Tibial artery (tissue), 4 donors: ENCODE measurements at regions not wholly inside any gene's neighbourhood (a gene's known extent, or its start where the extent isn't known, plus 50 kb on each side); places are given as distances from the start of the nearest gene placed in this dataset.
A peak's percentile ranks its signal among the peaks of the same experiment; 100 is the strongest.

Source experiments
- DNase-seq, 2 donors: peaks; one replicate each; pipeline ENCODE4 v3.0.0-alpha.2; 2019
- H3K27ac ChIP-seq, 2 donors: fragments of 200-600 bp; sonication (generic) in 1 of 2; 1 replicate in 1 of 2; 2 replicates in 1 of 2; pipeline ENCODE4 v1.5.1; 2018 to 2019; ENCODE audit warnings: mild to moderate bottlenecking in 1 of 2
- H3K27me3 ChIP-seq, 2 donors: fragments of 200-600 bp; sonication (generic) in 1 of 2; one replicate each; pipeline versions ENCODE4 v1.5.1 to v1.6.0; 2016 to 2019
- H3K36me3 ChIP-seq, 3 donors: fragments of 200-600 bp; sonication (generic) in 2 of 3; one replicate each; pipeline ENCODE4 v1.5.1; 2016 to 2019; ENCODE audit warnings: mild to moderate bottlenecking in 2 of 3
- H3K4me1 ChIP-seq, 4 donors: fragments of 200-600 bp; sonication (generic) in 2 of 4; 1 replicate in 3 of 4; 2 replicates in 1 of 4; pipeline ENCODE4 v1.5.1; 2016 to 2019
- H3K4me3 ChIP-seq, 2 donors: fragments of 200-600 bp; sonication (generic) in 1 of 2; 1 replicate in 1 of 2; 2 replicates in 1 of 2; pipeline ENCODE4 v1.5.1; 2018 to 2019; ENCODE audit warnings: mild to moderate bottlenecking in 2 of 2
- H3K9me3 ChIP-seq, 3 donors: fragments of 200-600 bp; sonication (generic) in 1 of 3; one replicate each; pipeline ENCODE4 v1.5.1; 2016 to 2019
- intact Hi-C: fragments of 100-400 bp; cut with DNase I; formaldehyde crosslinking; loops from one replicate; pipeline ENCODE4 v1.15.0; 2023; ENCODE audit warnings: low total_unique reads
- TF ChIP-seq, protein P1 (sequence below), 2 experiments: fragments of 200-600 bp in 1 of 2; fragments of 450-650 bp in 1 of 2; IDR thresholded peaks; one replicate each; pipeline ENCODE4 v1.5.1; 2017 to 2019; ENCODE audit warnings: antibody characterized with exemption in 2 of 2, mild to moderate bottlenecking in 1 of 2, moderate library complexity in 1 of 2

DNA sequence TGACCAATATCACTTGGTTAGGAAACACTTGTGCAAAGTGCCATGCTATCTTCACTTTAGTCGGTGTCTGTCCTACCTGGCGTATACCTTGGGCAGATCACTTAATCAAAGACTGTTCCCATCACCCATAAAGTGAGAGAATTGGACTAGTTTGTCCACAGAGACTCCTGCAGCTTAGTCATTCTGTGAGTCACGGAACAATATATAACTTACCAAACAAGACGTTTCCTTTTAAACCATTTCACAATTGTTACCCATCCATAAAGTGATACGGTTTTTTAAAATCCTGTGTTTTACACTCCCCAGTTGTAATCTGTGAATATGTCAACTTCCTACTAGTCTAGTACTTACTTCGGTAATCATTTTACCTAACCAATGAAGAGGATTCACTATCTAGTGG is 499.3 kb upstream of the SMIM21 start:
- H3K4me3 ChIP-seq: no peak overlapping the region
- no peak for DNase-seq
- H3K27me3 ChIP-seq: no peaks in the 10 kb centered on the region
- intact Hi-C loops: no loop called here
- H3K36me3 ChIP-seq: no peaks in the 10 kb centered on the region
- peaks cover 0 to 14% (median 6%) of the 10 kb centered on the region in 4 donors for H3K4me1 ChIP-seq
- no peak overlapping the region for H3K27ac ChIP-seq
- H3K9me3 ChIP-seq: no peaks in the 10 kb centered on the region
- TF ChIP-seq, protein P1, sequence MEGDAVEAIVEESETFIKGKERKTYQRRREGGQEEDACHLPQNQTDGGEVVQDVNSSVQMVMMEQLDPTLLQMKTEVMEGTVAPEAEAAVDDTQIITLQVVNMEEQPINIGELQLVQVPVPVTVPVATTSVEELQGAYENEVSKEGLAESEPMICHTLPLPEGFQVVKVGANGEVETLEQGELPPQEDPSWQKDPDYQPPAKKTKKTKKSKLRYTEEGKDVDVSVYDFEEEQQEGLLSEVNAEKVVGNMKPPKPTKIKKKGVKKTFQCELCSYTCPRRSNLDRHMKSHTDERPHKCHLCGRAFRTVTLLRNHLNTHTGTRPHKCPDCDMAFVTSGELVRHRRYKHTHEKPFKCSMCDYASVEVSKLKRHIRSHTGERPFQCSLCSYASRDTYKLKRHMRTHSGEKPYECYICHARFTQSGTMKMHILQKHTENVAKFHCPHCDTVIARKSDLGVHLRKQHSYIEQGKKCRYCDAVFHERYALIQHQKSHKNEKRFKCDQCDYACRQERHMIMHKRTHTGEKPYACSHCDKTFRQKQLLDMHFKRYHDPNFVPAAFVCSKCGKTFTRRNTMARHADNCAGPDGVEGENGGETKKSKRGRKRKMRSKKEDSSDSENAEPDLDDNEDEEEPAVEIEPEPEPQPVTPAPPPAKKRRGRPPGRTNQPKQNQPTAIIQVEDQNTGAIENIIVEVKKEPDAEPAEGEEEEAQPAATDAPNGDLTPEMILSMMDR (IDR thresholded peaks at IDR 0.05): no peak

GRCh38 chr18:75923169-75923568 is 495.7 kb upstream of the SMIM21 start:
- Histone ChIP-seq H3K4me3 (no peak overlapping the region), H3K4me1 (peaks cover 0 to 14% (median 6%) of the 10 kb centered on the region in 4 donors), H3K36me3 (no peaks in the 10 kb centered on the region), H3K27ac (no peak overlapping the region), H3K27me3 (no peaks in the 10 kb centered on the region), H3K9me3 (no peaks in the 10 kb centered on the region)
- DNase-seq: peak; percentile 67 to 82
- TF ChIP-seq, protein P1 (IDR thresholded peaks at IDR 0.05): no peak
- intact Hi-C loops: no loop called here

DNA sequence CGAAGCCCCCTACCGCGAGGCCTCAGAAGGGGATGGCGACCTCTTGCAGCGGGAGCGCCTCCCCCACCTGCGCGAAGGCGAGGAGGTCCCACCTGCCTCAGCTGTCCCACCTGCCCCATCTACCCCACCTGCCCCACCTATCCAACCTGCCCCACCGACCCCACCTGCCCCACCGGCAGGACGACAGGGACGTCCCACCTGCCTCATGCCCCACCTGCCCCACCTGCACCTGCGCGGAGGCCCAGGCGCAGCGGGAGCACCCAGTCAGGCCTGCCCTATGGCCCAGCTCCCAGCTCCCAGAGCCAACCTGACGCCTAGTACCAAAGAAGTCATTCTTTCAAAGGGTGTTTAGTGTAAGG is 489.1 kb upstream of the SMIM21 start:
- Histone ChIP-seq H3K4me3 (peak overlapping the region; percentile 34 to 53), H3K36me3 (no peaks in the 10 kb centered on the region), H3K27me3 (no peaks in the 10 kb centered on the region), H3K27ac (no peak overlapping the region), H3K4me1 (peaks cover 0 to 10% (median 5%) of the 10 kb centered on the region in 4 donors), H3K9me3 (no peaks in the 10 kb centered on the region)
- no peak for DNase-seq
- TF ChIP-seq, protein P1 (IDR thresholded peaks at IDR 0.05): no peak
- intact Hi-C loops: no loop called here

DNA sequence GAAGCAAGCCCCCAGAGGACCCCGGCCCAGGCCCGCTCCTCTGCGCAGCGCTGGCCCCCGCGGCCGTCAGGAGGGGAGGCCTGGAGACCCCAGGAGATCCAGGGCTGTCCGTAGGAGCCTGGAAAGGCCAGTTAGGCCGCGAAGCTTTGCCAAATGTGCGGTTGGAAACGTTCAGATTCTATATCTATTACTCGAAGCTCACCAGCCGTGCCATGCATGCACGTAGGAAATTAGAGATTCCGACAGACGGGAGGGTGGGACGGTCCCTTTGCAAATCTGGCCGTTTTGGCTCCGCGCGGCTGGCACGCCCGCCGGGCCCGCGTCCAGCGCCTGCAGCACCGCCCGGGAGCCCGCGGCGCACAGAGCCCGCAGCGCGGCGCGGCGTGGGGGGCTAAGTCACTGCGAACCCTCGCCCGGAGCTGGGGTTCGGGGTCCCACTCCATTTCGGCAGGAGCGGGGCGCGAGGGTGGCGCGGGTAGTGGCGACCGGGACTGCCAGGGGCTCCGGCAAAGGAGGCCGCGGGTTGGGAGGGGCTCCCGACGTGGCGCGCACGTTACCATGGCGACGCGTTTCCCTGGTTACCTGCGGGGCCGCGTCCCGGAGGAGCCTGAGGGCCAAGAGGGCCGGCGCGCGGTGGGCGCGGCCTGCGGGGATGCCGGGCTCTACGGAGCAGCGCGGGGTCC is 488.6 kb upstream of the SMIM21 start:
- no peaks in the 10 kb centered on the region for H3K36me3 ChIP-seq
- peaks cover 0 to 10% (median 5%) of the 10 kb centered on the region in 4 donors for H3K4me1 ChIP-seq
- TF ChIP-seq, protein P1 (IDR thresholded peaks at IDR 0.05): no peak
- no peaks in the 10 kb centered on the region for H3K9me3 ChIP-seq
- no peak for DNase-seq
- peak overlapping the region; percentile 34 to 53 for H3K4me3 ChIP-seq
- H3K27me3 ChIP-seq: no peaks in the 10 kb centered on the region
- intact Hi-C loops: no loop called here
- H3K27ac ChIP-seq: no peak overlapping the region

DNA sequence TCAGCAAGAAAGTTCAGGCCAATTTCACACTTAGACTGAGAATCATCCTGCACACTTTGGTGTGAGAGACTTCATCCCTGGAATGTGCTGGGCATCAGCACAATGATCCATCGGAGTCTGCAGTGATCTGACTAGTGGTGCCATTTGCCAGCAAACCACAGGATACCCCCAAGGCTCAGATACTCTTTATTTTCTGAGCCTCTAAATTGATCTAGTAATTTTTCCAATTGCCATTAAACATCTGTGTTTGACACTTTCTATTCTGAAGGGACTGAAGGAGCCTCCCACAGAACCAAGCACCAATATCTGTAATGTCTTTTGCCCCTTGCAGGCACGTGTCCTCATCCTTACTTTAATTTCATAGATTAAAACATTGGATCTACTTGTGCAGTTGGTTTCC is 485.3 kb upstream of the SMIM21 start:
- TF ChIP-seq, protein P1 (IDR thresholded peaks at IDR 0.05): no peak
- no peak overlapping the region for H3K27ac ChIP-seq

More for the DNA sequence above, 485.3 kb upstream of the SMIM21 start:
- no peak for DNase-seq
- H3K36me3 ChIP-seq: no peaks in the 10 kb centered on the region
- no peak overlapping the region for H3K4me3 ChIP-seq
- H3K4me1 ChIP-seq: peaks cover 0 to 10% (median 5%) of the 10 kb centered on the region in 4 donors
- intact Hi-C loops: no loop called here
- no peaks in the 10 kb centered on the region for H3K9me3 ChIP-seq
- H3K27me3 ChIP-seq: no peaks in the 10 kb centered on the region
